B cell (primary cell): ENCODE measurements at regions not wholly inside any gene's neighbourhood (a gene's known extent, or its start where the extent isn't known, plus 50 kb on each side); places are given as distances from the start of the nearest gene placed in this dataset.

Experiments
- ATAC-seq: fragments of 200-7000 bp; cut with Tn5 transposase; one replicate; pipeline ENCODE4 v1.10.0; 2021; ENCODE audit warnings: low read depth, mild to moderate bottlenecking, moderate number of reproducible peaks, moderate library complexity
- CTCF ChIA-PET: fragments of 350-600 bp; sonication (Branson Sonifier 250); formaldehyde crosslinking; loops from one replicate; lab custom pipeline; 2021; ENCODE audit warnings: antibody characterized with exemption, inconsistent platforms; lab: Charles Lee
- POLR2A ChIA-PET: fragments of 350-600 bp; sonication (Branson Sonifier 250); formaldehyde crosslinking; loops from one replicate; lab custom pipeline; 2021; ENCODE audit warnings: antibody characterized with exemption; lab: Charles Lee
- DNase-seq: peaks from one replicate; pipeline ENCODE4 v3.0.0; 2013
- H2AFZ ChIP-seq: 2 replicates; pipeline ENCODE4 v1.6.1; 2012; ENCODE audit warnings: mild to moderate bottlenecking, low read depth, low read length; ENCODE audit not compliant: insufficient read depth, poor library complexity, severe bottlenecking
- H3K27ac ChIP-seq, 2 donors: 1 replicate in 1 of 2; 2 replicates in 1 of 2; pipeline ENCODE4 v1.5.1; 2012 to 2013; ENCODE audit warnings: low read length in 2 of 2, mild to moderate bottlenecking in 2 of 2, moderate library complexity in 1 of 2
- H3K27me3 ChIP-seq, 4 experiments: fragments of 200-600 bp in 1 of 4; sonication (generic) in 1 of 4; replicated peaks in 1 of 4; 1 replicate in 2 of 4; 2 replicates in 2 of 4; pipeline versions ENCODE4 v1.6.1 to v1.7.0; 2013 to 2016; ENCODE audit warnings: low read length in 3 of 4, mild to moderate bottlenecking in 2 of 4, mixed read lengths in 1 of 4, moderate library complexity in 1 of 4; ENCODE audit not compliant: insufficient read depth in 4 of 4, control insufficient read depth in 3 of 4; ENCODE audit errors: control extremely low read depth in 1 of 4
- H3K36me3 ChIP-seq, 2 experiments: replicated peaks in 1 of 2; 1 replicate in 1 of 2; 2 replicates in 1 of 2; pipeline versions ENCODE4 v1.6.1 to v1.7.1; 2013; ENCODE audit warnings: low read length in 1 of 2; ENCODE audit not compliant: insufficient read depth in 2 of 2, control insufficient read depth in 1 of 2; ENCODE audit errors: control extremely low read depth in 1 of 2, extremely low read depth in 1 of 2
- H3K4me1 ChIP-seq, 2 donors: fragments of 200-600 bp in 1 of 2; sonication (generic) in 1 of 2; 1 replicate in 1 of 2; 2 replicates in 1 of 2; pipeline versions ENCODE4 v1.5.1 to v1.6.1; 2013 to 2017; ENCODE audit warnings: low read length in 2 of 2; ENCODE audit not compliant: control insufficient read depth in 2 of 2, insufficient read depth in 2 of 2
- H3K4me2 ChIP-seq: replicated peaks from 2 replicates; pipeline ENCODE3; 2012; ENCODE audit warnings: mild to moderate bottlenecking, low read depth, low read length; ENCODE audit not compliant: poor library complexity, severe bottlenecking
- H3K4me3 ChIP-seq, 5 experiments: fragments of 200-600 bp in 1 of 5; sonication (generic) in 1 of 5; 1 replicate in 3 of 5; 2 replicates in 2 of 5; pipeline versions ENCODE4 v1.5.1 to v1.7.0; 2011 to 2016; ENCODE audit warnings: low read length in 4 of 5, mild to moderate bottlenecking in 4 of 5, low read depth in 2 of 5, control low read depth in 1 of 5, moderate library complexity in 1 of 5; ENCODE audit not compliant: insufficient read depth in 1 of 5; ENCODE audit errors: control extremely low read depth in 1 of 5, extremely low read depth in 1 of 5
- H3K79me2 ChIP-seq: fragments of 200-600 bp; sonication (generic); one replicate; pipeline ENCODE4 v1.6.0; 2016; ENCODE audit warnings: low read length; ENCODE audit not compliant: control insufficient read depth, insufficient read depth
- H3K9ac ChIP-seq: fragments of 200-600 bp; sonication (generic); 2 replicates; pipeline ENCODE4 v1.6.1; 2017; ENCODE audit warnings: mild to moderate bottlenecking, low read length, moderate library complexity
- H3K9me3 ChIP-seq, 3 donors: one replicate each; pipeline versions ENCODE4 v1.6.1 to v1.7.1; 2013; ENCODE audit warnings: low read length in 2 of 3; ENCODE audit not compliant: control insufficient read depth in 2 of 3, insufficient read depth in 1 of 3; ENCODE audit errors: control extremely low read depth in 1 of 3
- H4K20me1 ChIP-seq: 2 replicates; pipeline ENCODE4 v1.6.0; 2012; ENCODE audit warnings: mild to moderate bottlenecking, low read length; ENCODE audit not compliant: insufficient read depth, control insufficient read depth, poor library complexity, severe bottlenecking
- H3K27ac Mint-ChIP-seq: one replicate; pipeline ENCODE4 v1.8.0; 2021; ENCODE audit warnings: mixed read lengths
- H3K27me3 Mint-ChIP-seq: one replicate; pipeline ENCODE4 v1.8.0; 2021; ENCODE audit warnings: mixed read lengths
- H3K4me1 Mint-ChIP-seq: one replicate; pipeline ENCODE4 v1.8.0; 2021; ENCODE audit warnings: mixed read lengths
- H3K4me3 Mint-ChIP-seq: one replicate; pipeline ENCODE4 v1.8.0; 2021; ENCODE audit warnings: mixed read lengths
- H3K9me3 Mint-ChIP-seq: one replicate; pipeline ENCODE4 v1.8.0; 2022; ENCODE audit warnings: mixed read lengths; ENCODE audit not compliant: insufficient read depth
- EZH2 ChIP-seq: IDR thresholded peaks from 2 replicates; pipeline ENCODE4 v1.6.1; 2012; ENCODE audit warnings: borderline replicate concordance, low read depth, mild to moderate bottlenecking, moderate library complexity, low read length; ENCODE audit not compliant: insufficient read depth, poor library complexity, severe bottlenecking
- WGBS: methylation state at CpG from one replicate; pipeline ENCODE4 v1.1.5; 2013; ENCODE audit warnings: missing lambda C conversion rate; ENCODE audit not compliant: insufficient coverage; 5-methylcytosine and 5-hydroxymethylcytosine counted together
- intact Hi-C: fragments of 100-400 bp; cut with micrococcal nuclease; formaldehyde crosslinking; loops from one replicate; pipeline ENCODE4 v1.10.0; 2022
- TF ChIP-seq, protein P1 (sequence below): fragments of 200-600 bp; IDR thresholded peaks from one replicate; pipeline ENCODE4 v1.8.0; 2022; ENCODE audit warnings: antibody characterized with exemption, mild to moderate bottlenecking

DNA sequence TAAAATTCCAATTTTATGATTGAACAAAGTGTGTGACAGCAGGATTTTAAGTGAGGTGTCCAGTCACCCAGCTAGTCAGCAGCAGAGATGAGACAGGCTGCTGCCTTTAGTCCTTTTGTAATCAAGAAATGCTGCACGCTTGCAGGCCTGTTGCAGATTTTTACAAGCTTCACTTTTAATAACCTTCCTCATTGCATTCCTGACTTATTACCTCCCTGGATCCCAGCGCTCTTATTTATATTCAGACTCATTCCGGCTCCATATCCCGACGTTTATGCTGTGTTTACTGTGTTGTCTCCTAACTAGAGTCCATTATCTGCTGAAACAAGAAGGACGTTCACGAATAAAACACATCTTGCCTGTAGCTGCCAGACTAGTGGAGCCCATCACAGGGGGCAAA lies 442.5 kb upstream of the KLHL29 start:
- no peak overlapping the region for H3K4me3 ChIP-seq
- H3K27ac Mint-ChIP-seq, result no peak overlapping the region
- no peak overlapping the region for H3K4me3 Mint-ChIP-seq
- no peaks in the 10 kb centered on the region for H3K79me2 ChIP-seq
- H2AFZ ChIP-seq, result no peak overlapping the region
- peaks cover 0 to 1% (median 0%) of the 10 kb centered on the region in 3 donors for H3K9me3 ChIP-seq
- H3K4me2 ChIP-seq, result no peak overlapping the region
- H3K36me3 ChIP-seq, result no peaks in the 10 kb centered on the region
- H3K4me1 Mint-ChIP-seq, result no peaks in the 10 kb centered on the region
- no peaks in the 10 kb centered on the region for H3K27me3 Mint-ChIP-seq
- no peaks in the 10 kb centered on the region for H3K27me3 ChIP-seq
- ChIA-PET CTCF (no interaction called here), POLR2A (no interaction called here)
- TF ChIP-seq, protein P1, sequence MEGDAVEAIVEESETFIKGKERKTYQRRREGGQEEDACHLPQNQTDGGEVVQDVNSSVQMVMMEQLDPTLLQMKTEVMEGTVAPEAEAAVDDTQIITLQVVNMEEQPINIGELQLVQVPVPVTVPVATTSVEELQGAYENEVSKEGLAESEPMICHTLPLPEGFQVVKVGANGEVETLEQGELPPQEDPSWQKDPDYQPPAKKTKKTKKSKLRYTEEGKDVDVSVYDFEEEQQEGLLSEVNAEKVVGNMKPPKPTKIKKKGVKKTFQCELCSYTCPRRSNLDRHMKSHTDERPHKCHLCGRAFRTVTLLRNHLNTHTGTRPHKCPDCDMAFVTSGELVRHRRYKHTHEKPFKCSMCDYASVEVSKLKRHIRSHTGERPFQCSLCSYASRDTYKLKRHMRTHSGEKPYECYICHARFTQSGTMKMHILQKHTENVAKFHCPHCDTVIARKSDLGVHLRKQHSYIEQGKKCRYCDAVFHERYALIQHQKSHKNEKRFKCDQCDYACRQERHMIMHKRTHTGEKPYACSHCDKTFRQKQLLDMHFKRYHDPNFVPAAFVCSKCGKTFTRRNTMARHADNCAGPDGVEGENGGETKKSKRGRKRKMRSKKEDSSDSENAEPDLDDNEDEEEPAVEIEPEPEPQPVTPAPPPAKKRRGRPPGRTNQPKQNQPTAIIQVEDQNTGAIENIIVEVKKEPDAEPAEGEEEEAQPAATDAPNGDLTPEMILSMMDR, result no peak
- no peak for TF ChIP-seq EZH2
- H3K9me3 Mint-ChIP-seq, result no peaks in the 10 kb centered on the region
- H4K20me1 ChIP-seq, result no peaks in the 10 kb centered on the region
- H3K27ac ChIP-seq, result no peak overlapping the region
- ATAC-seq (no peak), DNase-seq (no peak)
- 98% methylated on average over 7 of the region's 7 CpGs for WGBS
- H3K4me1 ChIP-seq, result no peaks in the 10 kb centered on the region
- H3K9ac ChIP-seq, result no peak overlapping the region
- intact Hi-C loops, result no loop called here

DNA sequence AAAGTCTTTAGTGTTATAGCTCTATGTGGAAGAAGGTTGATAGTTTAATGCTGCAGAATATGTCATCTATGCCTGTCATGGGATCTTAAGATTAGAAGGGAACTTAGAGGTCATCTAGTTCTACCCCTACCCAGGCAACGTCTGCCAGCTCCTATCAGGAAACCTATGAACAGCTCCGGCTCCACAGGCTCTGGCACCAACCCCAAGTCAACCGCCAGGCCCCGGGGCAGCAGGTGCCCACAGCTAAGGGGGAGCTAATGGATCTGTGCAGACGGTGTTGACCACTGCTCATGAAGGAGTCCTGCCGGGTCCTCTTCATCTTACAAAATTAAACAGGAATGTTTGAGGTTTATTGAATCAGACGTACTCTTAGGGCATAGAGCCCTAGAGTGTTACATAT lies 440.8 kb upstream of the KLHL29 start:
- Histone ChIP-seq H3K4me3 (no peak overlapping the region), H4K20me1 (no peaks in the 10 kb centered on the region), H3K9me3 (no peaks in the 10 kb centered on the region), H3K36me3 (no peaks in the 10 kb centered on the region), H3K27ac (no peak overlapping the region), H3K4me1 (no peaks in the 10 kb centered on the region), H3K79me2 (no peaks in the 10 kb centered on the region), H3K4me2 (no peak overlapping the region), H3K27me3 (no peaks in the 10 kb centered on the region), H3K9ac (no peak overlapping the region), H2AFZ (no peak overlapping the region)
- Mint-ChIP-seq H3K27ac (no peak overlapping the region), H3K9me3 (no peaks in the 10 kb centered on the region), H3K4me3 (no peak overlapping the region), H3K4me1 (no peaks in the 10 kb centered on the region), H3K27me3 (no peaks in the 10 kb centered on the region)
- CTCF ChIA-PET, result no interaction called here
- intact Hi-C loops, result no loop called here
- POLR2A ChIA-PET, result no interaction called here
- no CpG with 5 or more reads among the region's 7 CpGs for WGBS
- DNase-seq (peak; percentile 3), ATAC-seq (no peak)
- TF ChIP-seq, protein P1, result no peak
- TF ChIP-seq EZH2, result no peak
